DMS114 treated with DMSO at 0.1 percent for 48 hours (cell line): ENCODE measurements at regions not wholly inside any gene's neighbourhood (a gene's known extent, or its start where the extent isn't known, plus 50 kb on each side); places are given as distances from the start of the nearest gene placed in this dataset.

Source experiments
- DNase-seq: peaks from one replicate; lab custom pipeline; 2025; ENCODE audit not compliant: unreplicated experiment; lab: John Stamatoyannopoulos, UW

GRCh38 chr3:174398761-174399160 is 460.4 kb upstream of the NAALADL2 start:
- no peak for DNase-seq

- no peak for DNase-seq
Observed at GRCh38 chr3:174403831-174404230, 455.3 kb upstream of the NAALADL2 start.

- DNase-seq, result no peak
Observed at GRCh38 chr3:174408310-174408709, 450.8 kb upstream of the NAALADL2 start.

GRCh38 chr3:174409086-174409743 is 449.9 kb upstream of the NAALADL2 start:
- DNase-seq, result no peak

GRCh38 chr3:174413062-174413912 is 445.8 kb upstream of the NAALADL2 start:
- DNase-seq, result no peak

- no peak for DNase-seq
Observed at GRCh38 chr3:174414902-174415301, 444.2 kb upstream of the NAALADL2 start.

- no peak for DNase-seq
Observed at GRCh38 chr3:174417573-174417972, 441.6 kb upstream of the NAALADL2 start.

DNA sequence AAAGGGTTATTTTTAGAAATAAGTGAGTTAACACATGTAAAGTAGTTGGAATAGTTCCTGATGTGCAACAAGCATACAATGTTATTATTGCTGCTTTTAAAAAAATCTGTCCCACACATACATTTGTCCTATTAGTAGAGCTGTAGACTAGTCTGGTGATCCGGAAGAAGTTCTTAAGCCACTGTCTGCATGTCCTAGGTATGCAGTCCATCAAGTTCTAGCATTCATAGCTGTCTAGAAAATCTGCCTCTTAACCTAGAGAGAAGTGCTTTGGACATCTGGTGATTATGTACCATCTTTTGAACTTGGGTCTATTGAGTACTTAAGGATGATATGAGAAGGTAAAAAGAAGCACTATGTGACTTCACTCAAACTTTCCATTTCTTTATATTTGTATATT is 439.9 kb upstream of the NAALADL2 start:
- no peak for DNase-seq

DNA sequence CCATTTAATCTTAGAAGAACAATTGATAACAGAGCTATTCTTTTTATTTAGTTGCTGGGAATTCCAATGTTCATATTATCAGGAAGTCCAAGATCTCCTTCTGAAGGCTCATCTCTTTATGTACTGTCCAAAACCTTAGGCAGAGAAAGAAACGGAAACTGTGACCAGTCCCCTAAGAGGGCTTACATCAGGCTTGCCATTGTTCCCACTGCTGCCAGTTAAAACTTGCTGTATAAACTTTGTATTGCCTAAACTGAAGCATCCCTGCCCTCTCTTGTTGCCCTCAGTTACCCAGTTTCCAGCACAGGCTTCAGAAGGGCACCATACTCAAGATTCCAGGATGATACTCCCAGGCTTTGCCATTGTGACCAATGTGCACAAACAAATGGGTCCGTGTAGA is 435.2 kb upstream of the NAALADL2 start:
- DNase-seq, result no peak

GRCh38 chr3:174424656-174425055 is 434.5 kb upstream of the NAALADL2 start:
- no peak for DNase-seq

GRCh38 chr3:174425422-174425821 is 433.7 kb upstream of the NAALADL2 start:
- DNase-seq, result no peak

DNA sequence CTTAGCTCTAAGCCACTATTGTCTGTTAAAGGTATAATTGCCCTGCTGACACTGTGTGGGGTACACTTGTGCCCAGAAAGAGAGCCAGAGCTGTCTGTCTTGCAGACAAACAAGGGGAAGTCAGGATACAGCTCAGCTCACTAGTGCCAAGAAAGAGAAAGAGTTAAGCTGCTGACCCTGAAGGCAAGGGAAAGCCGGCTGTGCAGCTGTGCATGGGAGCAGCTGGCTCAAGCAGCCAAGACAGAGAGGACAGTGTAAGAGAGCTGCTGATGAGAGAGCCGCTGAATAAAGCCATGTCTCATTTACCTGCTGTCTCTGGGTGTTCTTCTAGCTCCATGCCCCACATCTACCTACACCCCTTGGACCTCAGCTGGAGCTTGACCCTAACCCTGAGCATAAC is 428.1 kb upstream of the NAALADL2 start:
- DNase-seq, result no peak

- no peak for DNase-seq
Observed at GRCh38 chr3:174431717-174432116, 427.4 kb upstream of the NAALADL2 start.

DNA sequence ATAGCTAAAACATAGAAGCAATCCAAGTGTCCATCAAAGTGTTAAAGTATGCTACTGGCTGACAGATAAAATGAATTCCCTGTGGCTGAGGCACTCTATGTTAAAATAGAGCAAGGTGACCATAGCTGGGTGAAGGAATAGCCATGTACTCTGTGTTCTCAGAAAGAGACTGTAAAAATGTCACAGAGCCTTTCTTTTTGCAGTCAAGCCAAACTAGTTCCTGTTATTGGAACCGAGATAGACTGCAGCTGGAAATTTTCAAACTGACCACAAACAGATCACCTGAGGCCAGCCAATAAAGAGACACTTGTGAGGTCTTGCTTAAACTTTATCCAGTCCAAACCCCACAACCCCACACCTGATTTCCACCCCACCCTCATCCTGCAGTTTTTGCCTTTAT is 422.8 kb upstream of the NAALADL2 start:
- DNase-seq, result no peak

DNA sequence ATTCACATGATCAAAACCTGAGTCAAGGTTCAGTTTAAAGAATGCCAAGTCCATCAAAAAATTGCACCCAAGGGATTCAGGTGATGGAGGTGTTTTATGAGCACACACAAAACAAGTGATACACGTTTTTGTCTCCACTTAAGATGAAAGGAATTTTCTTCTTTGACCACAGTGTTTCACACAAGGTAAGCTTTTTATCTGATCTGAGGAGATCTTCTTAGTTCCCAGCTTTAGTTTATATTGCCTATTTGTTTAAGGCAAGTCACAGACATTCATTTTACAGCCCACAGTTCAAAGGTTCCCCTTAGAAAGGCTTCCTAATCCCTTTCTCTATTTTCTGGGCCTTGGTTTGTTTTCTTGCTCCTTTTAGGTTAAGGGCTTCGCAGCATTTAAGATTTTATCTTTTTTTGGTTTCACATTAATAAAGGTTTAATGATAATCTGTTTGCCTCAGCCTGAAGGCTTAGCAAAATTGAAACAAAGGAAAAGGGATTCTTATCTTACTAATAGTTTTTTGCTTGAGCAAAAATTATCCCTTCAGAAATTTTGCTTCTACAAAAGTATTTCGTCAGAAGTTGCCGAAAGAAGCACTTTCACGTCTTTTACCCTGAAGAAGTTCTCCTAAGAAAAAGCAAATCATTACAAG is 420.5 kb upstream of the NAALADL2 start:
- DNase-seq, result no peak

DNA sequence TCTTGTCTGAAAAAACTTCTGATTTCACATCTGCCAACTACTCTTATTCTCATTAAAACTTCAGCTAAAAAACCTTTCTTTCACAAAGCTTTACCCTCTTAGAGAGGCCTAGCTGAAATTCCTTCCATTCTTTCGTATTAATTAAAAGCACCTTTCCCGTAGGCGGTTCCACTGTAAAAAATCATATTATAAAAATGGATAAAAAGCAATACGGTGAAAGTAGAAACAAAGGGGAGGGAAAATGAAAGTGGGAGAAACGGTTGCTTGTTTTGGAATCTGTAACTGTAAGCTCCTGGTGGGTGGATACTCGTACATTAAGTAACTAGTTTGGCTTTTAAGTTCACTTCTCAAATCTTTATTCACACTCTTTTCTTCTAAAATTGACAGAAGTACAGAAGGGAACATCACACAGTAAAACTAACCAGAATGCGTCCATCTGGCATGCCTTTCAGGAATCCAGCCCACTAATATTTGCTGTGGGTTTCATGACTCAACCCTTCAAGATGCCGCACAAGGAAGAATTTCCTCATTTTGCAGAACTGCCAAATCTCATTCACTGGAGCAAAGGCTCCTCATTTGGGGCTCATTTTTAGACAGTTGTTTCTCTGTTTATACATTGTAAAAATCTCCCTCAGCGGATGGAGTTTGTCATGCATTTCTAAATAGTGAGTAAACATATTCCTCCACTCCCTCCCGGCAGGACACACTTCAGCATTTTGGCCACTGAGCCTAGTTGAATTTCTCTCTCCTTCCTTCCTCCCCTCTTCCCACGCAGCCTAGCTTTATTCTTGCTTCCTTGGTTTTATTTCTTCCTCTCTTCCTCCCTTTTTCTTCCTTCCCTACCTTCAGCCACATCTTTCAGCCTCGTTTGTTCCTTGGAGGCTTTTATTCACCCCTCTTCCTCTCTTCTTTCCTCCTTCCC is 419.5 kb upstream of the NAALADL2 start:
- DNase-seq, result no peak

GRCh38 chr3:174440253-174440701 is 418.9 kb upstream of the NAALADL2 start:
- no peak for DNase-seq

DNA sequence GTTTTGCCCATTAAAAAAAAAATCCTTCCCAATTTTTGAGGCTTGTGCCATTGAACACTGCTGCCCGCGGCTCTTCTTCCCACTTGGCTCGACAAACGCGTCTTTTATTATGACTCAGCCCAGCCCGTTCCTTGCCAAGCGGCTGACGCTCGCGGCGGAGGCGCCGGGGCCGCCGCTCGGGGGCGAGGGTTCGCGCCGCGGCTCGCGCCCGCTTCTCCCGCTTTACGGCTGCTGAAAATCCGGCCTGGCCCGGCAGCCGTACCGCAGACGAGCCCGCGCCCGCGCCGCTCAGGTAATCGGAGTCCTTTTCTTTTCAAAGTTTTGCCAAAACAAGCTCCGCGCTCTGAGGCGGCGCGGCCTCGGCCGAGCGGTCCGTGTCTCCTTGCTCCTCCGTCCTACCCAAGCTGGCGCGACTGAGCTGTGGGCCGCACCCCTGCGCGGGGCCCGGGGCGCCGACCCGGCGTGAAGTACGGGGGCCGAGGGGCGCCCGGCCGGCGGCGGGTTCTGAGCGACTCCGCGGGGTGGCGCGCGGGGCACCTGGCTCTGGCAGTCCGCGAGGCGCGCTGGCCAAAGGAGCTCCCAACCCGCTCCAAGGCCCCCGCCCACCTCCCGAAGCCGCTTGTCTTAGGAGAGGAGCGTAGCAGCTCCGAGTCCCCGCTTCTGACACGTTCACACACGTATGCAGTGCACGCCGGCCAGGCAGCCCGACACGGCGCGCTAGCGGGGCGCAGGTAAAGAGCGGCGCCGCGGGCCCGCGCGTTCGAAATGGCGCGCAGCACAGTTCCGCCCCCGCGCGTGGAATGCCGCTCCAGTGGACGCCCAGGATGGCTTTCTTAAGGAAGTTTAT is 418.2 kb upstream of the NAALADL2 start:
- peak; percentile 24 for DNase-seq

GRCh38 chr3:174441588-174442301 is 417.4 kb upstream of the NAALADL2 start:
- DNase-seq, result no peak
